Endodermal cell (in vitro differentiated cells): ENCODE measurements at regions not wholly inside any gene's neighbourhood (a gene's known extent, or its start where the extent isn't known, plus 50 kb on each side); places are given as distances from the start of the nearest gene placed in this dataset.

Source experiments
- DNase-seq: peaks from one replicate; pipeline ENCODE4 v3.0.0-alpha.2; 2017
- H3K27ac ChIP-seq: 2 replicates; pipeline ENCODE4 v1.5.1; 2013; ENCODE audit warnings: mild to moderate bottlenecking, low read depth, low read length, moderate library complexity
- H3K27me3 ChIP-seq: 2 replicates; pipeline ENCODE4 v1.6.1; 2013; ENCODE audit warnings: mild to moderate bottlenecking, low read length, moderate library complexity; ENCODE audit not compliant: insufficient read depth, control insufficient read depth, poor library complexity, severe bottlenecking
- H3K36me3 ChIP-seq: 2 replicates; pipeline ENCODE4 v1.7.0; 2013; ENCODE audit warnings: mild to moderate bottlenecking, low read length, moderate library complexity; ENCODE audit not compliant: control insufficient read depth, insufficient read depth
- H3K4me1 ChIP-seq: one replicate; pipeline ENCODE4 v1.7.0; 2013; ENCODE audit warnings: low read length; ENCODE audit not compliant: control insufficient read depth, insufficient read depth
- H3K4me3 ChIP-seq: 2 replicates; pipeline ENCODE4 v1.5.1; 2013; ENCODE audit warnings: mild to moderate bottlenecking, low read length, moderate library complexity
- H3K9ac ChIP-seq: 2 replicates; pipeline ENCODE4 v1.6.1; 2013; ENCODE audit warnings: mild to moderate bottlenecking, low read length, moderate library complexity; ENCODE audit not compliant: poor library complexity, severe bottlenecking; ENCODE audit errors: extremely low read depth
- H3K9me3 ChIP-seq: 2 replicates; pipeline ENCODE4 v1.6.1; 2013; ENCODE audit warnings: mild to moderate bottlenecking, low read length, moderate library complexity; ENCODE audit not compliant: control insufficient read depth
- H3K27ac Mint-ChIP-seq: 2 replicates; pipeline ENCODE4 v1.8.0; 2020; ENCODE audit warnings: mixed read lengths
- H3K27me3 Mint-ChIP-seq: 2 replicates; pipeline ENCODE4 v1.8.0; 2021; ENCODE audit warnings: mild to moderate bottlenecking, mixed read lengths; ENCODE audit not compliant: insufficient read depth
- H3K36me3 Mint-ChIP-seq: 2 replicates; pipeline ENCODE4 v1.8.0; 2020; ENCODE audit warnings: low read depth, mixed read lengths
- H3K4me1 Mint-ChIP-seq: 2 replicates; pipeline ENCODE4 v1.8.0; 2020; ENCODE audit warnings: mixed read lengths
- H3K4me3 Mint-ChIP-seq: 2 replicates; pipeline ENCODE4 v1.8.0; 2020; ENCODE audit warnings: mild to moderate bottlenecking, moderate library complexity, mixed read lengths
- H3K9me3 Mint-ChIP-seq: 2 replicates; pipeline ENCODE4 v1.8.0; 2020; ENCODE audit warnings: mild to moderate bottlenecking, mixed read lengths
- WGBS, 2 experiments: methylation state at CpG; one replicate each; pipeline versions ENCODE4 v1.1.5 to v1.1.7; 2013; ENCODE audit warnings: missing lambda C conversion rate in 2 of 2, mixed read lengths in 1 of 2; ENCODE audit not compliant: insufficient coverage in 1 of 2, insufficient read length in 1 of 2; 5-methylcytosine and 5-hydroxymethylcytosine counted together
- TF ChIP-seq, protein P1 (sequence below): fragments of 200-600 bp; sonication (generic); conservative IDR thresholded peaks from 2 replicates; pipeline ENCODE4 v1.5.0; 2021; ENCODE audit warnings: antibody characterized with exemption, mild to moderate bottlenecking

DNA sequence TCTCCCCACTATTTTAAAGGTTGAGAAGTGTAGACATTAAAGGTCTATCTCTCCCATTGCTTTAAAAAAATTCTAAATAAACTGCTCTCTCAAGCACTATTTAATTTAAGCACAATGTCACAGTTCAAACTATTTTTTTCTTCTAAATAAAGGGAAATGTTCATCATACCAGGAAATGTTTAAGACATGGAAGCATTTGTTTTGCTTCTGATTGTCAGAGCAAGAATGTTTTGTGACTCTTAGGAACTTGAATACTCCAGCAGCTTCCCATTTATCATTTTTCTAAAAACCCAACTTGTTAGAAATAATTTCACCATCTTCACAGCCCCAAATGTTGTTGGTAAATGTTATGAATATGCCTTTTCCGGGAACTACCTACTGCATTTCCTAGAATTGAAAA lies 121.8 kb upstream of the NTF3 start:
- Mint-ChIP-seq H3K27me3 (peaks cover 45% of the 10 kb centered on the region), H3K4me1 (peaks cover 20% of the 10 kb centered on the region), H3K36me3 (peaks cover 7% of the 10 kb centered on the region), H3K9me3 (peaks cover 21% of the 10 kb centered on the region), H3K27ac (no peak overlapping the region), H3K4me3 (no peak overlapping the region)
- no peak for DNase-seq
- TF ChIP-seq, protein P1, sequence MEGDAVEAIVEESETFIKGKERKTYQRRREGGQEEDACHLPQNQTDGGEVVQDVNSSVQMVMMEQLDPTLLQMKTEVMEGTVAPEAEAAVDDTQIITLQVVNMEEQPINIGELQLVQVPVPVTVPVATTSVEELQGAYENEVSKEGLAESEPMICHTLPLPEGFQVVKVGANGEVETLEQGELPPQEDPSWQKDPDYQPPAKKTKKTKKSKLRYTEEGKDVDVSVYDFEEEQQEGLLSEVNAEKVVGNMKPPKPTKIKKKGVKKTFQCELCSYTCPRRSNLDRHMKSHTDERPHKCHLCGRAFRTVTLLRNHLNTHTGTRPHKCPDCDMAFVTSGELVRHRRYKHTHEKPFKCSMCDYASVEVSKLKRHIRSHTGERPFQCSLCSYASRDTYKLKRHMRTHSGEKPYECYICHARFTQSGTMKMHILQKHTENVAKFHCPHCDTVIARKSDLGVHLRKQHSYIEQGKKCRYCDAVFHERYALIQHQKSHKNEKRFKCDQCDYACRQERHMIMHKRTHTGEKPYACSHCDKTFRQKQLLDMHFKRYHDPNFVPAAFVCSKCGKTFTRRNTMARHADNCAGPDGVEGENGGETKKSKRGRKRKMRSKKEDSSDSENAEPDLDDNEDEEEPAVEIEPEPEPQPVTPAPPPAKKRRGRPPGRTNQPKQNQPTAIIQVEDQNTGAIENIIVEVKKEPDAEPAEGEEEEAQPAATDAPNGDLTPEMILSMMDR: no peak
- 69% methylated on average over 1 of the region's 1 CpG; no CpG with 5 or more reads in 1 of the 2 experiments for WGBS, 2 experiments
- H3K27me3 ChIP-seq: peaks cover 44% of the 10 kb centered on the region
- no peak overlapping the region for H3K4me3 ChIP-seq
- no peak overlapping the region for H3K9ac ChIP-seq
- peaks cover 24% of the 10 kb centered on the region for H3K9me3 ChIP-seq
- H3K4me1 ChIP-seq: peaks cover 5% of the 10 kb centered on the region
- no peaks in the 10 kb centered on the region for H3K36me3 ChIP-seq
- H3K27ac ChIP-seq: no peak overlapping the region

DNA sequence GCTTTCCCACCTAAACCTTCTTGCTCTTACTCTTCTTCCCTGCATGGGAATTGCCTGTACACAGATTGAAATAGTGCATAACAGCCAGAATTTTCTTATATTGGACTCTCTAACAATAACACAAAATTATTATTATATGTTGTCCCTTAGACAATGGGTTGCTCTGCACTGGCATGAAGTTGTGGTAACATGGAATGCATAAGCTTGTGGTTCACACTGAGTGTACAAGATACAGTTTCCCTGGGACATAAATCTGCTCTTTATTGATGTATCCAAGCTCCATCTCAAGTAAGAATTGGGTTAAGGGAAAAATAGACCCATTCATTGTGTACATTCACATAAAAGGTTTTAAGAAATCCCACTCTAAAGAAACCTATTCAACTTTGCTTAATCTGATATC lies 114.4 kb upstream of the NTF3 start:
- H3K4me1 ChIP-seq: no peaks in the 10 kb centered on the region
- H3K27ac ChIP-seq: no peak overlapping the region
- H3K9me3 Mint-ChIP-seq: peaks cover 51% of the 10 kb centered on the region
- no peaks in the 10 kb centered on the region for H3K36me3 ChIP-seq
- peaks cover 13% of the 10 kb centered on the region for H3K36me3 Mint-ChIP-seq
- no peak overlapping the region for H3K27ac Mint-ChIP-seq
- no peaks in the 10 kb centered on the region for H3K4me1 Mint-ChIP-seq
- no peaks in the 10 kb centered on the region for H3K27me3 ChIP-seq
- H3K27me3 Mint-ChIP-seq: no peaks in the 10 kb centered on the region
- no peak overlapping the region for H3K4me3 Mint-ChIP-seq
- H3K9me3 ChIP-seq: peaks cover 56% of the 10 kb centered on the region
- DNase-seq: no peak
- TF ChIP-seq, protein P1: no peak
- no peak overlapping the region for H3K9ac ChIP-seq
- no peak overlapping the region for H3K4me3 ChIP-seq

DNA sequence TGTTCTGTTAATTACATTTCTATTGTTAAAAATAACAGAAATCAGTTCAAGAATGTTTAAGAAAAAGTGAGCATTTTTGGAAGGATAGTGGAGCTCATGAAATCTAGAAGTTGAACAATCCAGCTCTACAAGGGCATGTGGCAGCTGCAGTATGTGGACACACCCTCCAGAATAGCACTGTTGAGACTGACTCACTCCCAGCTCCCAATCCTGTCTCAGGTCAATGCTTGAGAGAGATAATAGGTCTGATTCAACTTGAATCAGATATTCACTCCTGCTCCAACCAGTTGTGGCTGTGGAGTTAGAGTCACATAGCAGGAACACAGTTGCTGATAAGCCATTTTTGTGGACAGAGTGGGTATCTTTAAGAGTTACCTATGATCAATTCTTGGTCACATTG lies 113.0 kb upstream of the NTF3 start:
- Mint-ChIP-seq H3K4me1 (peaks cover 8% of the 10 kb centered on the region), H3K4me3 (no peak overlapping the region), H3K9me3 (peaks cover 48% of the 10 kb centered on the region), H3K36me3 (peaks cover 9% of the 10 kb centered on the region), H3K27me3 (no peaks in the 10 kb centered on the region), H3K27ac (no peak overlapping the region)
- H3K27me3 ChIP-seq: no peaks in the 10 kb centered on the region
- TF ChIP-seq, protein P1: no peak
- H3K4me1 ChIP-seq: no peaks in the 10 kb centered on the region
- no peak overlapping the region for H3K9ac ChIP-seq
- no peaks in the 10 kb centered on the region for H3K36me3 ChIP-seq
- no peak overlapping the region for H3K4me3 ChIP-seq
- no peak overlapping the region for H3K27ac ChIP-seq
- DNase-seq: no peak
- peaks cover 45% of the 10 kb centered on the region for H3K9me3 ChIP-seq
